ENCODE measurements at regions not wholly inside any gene's neighbourhood (a gene's known extent, or its start where the extent isn't known, plus 50 kb on each side); places are given as distances from the start of the nearest gene placed in this dataset.

DNA sequence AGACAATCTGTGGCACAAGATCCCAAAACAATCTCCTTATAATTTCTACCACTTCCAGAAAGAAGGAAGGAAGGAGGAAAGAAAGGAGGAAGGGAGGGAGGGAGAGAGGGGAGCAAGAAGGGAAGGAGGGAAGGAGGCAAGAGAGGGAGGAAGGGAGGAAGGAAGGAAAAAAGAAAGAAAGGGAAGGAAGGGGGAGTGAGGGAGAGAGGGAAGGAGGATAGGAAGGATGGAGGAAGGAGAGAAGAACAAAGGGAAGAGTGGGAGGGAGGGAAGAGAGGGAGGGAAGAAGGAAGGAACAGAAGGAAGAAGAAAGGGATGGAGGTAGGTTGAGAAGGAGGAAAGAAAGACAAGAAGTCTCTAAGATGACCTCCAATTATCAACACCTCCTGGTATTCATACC is 185.5 kb upstream of the NFE2L3 start:
- no peak for DNase-seq

DNA sequence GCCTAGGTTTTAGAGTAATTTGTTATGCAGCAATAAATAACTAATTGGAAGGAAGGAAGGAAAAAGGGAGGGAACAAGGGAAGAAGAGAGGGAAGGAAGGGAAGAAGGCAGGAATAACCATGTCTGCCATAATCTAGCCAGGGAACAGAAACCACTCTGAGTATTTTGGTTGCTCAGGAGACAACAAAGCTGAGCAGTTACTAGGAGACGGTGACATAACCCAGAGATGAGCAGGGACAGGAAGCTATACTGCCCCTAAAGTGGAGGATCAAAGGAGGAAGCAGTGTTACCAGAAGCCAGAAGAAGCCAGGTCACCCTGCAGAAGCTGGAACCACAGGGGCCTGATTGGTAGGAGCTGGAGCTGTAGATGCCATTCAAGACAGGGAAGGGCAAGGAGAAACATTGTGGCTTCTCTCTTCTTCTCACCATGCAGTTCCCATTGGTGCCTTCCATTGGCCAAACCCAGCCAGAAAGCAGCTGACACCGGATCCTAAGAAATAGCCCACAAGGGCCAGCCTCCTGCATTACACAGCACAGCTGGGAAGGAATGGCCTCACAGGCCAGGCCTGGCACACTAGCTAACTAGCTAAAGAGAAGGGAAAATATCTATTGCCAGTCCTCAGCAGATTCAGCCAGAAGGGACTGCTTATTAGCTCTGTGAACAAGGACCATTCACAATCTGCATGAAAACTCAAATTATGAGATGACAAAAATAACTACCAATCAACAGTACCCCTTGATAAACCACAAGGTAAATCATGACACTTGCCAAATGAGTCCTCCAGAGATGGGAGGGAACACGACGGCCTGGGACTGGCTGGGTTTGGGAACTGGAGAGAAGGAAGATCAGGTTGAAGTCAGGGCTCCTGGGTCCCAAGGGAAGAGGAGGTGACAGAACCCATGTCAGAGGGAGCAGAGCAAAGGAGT is 184.5 kb upstream of the NFE2L3 start:
- DNase-seq, result no peak

DNA sequence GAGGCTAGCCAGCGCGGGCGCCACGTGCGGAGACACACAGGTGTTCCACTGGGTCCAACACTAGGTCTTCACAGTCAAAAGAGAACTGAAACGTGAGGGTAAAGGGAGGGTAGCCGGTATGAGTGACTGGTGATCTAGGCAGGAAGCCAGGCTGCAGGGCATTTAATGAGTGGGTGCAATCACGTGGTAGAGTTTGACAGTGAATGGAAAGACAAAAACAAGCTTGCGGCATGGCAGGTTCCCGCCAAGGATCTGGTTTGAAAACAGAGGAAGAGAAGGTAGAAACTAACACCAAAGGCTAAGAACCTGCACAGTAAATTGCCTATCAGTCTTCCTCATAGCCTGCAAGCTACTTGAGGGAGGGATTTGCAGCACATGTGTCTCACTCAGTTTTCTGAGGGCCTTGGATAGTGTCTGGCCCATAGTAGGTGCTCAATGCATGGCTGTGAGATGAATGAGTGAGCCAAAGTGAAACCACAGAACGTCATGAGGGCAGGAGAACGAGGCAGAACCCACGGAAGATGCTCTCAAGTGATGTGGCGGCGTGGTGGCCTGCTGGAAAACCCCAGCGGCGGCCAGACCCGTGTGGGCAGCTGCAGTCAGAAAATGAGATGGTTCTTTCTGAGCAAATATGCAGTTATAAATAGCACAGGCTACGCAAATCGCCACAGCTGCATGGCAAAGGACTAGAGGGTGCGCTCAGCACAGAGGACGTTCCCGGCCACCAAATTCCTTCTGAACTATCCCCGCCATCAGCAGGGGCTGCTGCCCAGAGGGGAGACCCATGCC is 183.6 kb upstream of the NFE2L3 start:
- no peak for DNase-seq

DNA sequence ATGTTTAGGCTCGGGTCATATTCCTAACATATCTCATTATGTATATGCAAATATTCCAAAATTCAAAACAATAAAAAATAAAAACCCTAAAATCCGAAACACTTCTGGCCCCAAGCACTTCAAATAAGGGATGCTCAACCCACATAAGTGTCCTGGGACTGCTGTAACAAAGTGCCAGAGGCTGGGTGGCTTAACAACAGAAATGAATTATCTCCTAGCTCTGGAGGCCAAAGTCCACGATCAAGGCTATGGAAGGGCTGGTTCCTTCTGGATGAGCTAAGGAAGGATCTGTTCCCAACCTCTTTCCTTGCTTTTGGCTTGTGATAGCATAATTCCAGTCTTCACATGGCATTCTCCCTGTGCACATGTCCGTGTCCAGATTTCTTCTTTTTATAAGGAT is 181.6 kb upstream of the NFE2L3 start:
- no peak for DNase-seq

DNA sequence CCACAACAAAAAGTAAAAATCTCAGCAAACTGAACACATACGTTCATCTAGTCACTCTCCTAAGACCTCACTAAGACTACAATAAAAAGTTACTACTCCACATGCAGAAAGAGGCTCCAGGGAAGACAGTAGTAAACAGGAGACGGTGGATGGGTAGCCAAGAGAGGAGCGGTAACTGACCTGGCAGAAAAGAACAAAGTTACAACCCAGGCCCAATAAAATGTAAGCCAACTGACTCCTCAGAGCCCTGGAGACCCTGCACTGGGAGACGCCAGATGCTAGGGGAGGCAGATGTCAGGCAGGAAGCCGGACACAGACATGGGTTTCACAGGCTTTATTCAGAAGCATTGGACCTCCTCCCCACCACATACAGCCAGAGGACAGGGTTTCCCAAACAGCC is 181.1 kb upstream of the NFE2L3 start:
- no peak for DNase-seq

DNA sequence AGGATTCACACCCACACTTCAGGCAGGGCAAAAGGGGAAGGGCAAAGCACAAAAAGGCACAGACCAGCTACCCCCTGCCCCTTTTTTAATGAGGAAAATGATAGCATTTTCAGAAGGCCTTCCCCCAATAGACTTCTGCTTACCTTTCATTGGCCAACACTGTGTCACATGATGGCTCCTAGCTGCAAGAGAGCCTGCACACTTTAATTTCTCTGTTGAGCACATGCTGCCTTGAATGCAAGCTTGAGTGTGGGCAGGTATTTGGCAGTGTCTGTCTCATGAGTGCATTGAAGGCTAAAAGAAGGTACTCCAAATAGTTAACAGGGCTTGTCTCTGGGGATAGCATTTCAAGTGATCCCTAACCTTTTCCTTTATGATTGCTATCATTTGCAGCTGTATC is 175.4 kb upstream of the NFE2L3 start:
- no peak for DNase-seq

DNA sequence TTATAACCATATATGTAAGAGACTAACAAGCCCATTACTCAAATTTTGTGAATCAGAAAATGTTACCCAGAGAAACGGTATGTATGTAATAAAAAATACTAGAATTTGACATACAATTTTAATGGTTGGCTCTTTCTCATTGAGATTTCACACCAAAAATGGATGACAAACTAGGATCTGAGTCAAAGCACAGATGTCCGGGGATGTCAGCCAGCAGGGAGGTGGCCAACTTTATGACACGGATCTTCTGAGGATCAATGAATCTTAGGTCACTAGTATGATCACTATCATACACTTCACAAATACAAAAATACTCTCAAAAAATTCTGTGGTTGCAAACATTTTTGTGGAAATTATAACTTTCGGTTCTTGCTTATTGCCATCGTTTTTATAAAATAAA is 173.5 kb upstream of the NFE2L3 start:
- no peak for DNase-seq

DNA sequence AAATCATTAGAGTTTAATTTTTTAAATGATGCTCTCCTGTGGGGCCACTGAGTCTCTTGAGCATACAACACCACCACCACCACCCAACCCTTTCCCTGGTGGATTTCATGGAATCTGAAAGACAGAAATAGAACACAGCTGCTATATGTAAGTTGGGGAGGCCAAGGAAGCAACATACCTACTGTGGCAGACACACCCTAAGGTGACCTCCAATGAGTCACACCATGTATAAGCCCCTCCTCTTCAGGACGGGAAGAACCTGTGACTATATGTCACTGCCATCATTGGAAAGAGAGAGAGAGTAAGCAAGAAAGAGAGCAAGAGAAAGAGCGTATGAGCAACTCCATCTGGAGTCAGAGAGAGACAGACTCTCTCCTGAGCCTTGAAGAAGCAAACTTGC is 172.4 kb upstream of the NFE2L3 start:
- no peak for DNase-seq

DNA sequence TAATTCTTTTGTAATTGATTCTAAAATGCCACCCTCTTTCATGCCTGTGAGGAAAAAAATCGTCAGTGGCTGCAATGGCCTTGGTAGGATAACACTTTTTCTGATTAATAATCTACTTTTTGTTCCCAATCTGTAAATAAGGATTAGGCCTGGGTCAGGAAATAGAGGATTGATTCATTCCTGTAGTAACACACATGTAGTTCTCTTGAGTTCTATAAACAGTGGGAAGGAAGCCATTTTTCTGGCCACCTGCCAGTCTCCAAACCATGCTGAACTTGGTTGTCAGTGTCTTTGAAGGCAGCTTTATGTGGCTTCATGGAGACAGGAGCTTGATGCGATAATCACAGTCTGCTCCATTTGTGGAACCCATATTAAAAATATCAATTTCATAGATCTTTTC is 169.3 kb upstream of the NFE2L3 start:
- DNase-seq, result no peak

DNA sequence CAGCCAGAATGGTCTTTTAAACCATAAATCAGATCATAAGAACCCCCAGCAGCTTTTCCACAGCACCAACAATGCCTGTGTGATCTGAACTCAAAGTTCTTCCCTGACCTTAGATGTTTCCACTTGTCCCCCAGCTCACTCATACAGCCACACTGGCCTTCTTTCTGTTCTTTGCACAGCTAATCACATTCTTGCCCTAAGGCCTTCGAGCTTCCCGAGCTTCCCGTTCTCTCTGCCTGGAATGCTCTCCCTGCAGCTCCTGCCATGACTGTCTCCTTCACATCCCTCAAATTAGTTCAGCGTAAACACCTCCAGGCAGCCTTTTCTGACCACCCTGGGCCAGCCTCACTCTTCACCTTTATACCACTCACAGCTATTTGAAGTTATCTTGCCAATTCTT is 166.8 kb upstream of the NFE2L3 start:
- DNase-seq, result no peak

DNA sequence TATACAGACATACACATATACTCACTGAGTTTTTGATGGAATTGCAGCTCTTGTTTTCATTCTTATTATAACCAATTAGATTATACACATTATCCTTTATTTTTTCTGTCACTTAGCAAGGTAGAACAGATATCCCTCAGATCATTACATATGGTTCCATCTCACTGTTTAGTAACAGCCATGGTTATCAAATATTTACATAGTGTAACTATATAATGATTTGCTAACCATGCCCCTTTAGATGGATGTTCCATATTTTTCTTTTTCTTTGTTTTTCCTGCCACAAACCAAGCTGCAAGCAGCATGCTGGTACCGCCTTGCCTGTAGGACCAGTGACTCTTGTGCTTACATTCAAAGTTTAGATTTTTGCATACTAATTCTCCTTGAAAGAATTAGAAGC is 163.4 kb upstream of the NFE2L3 start:
- no peak for DNase-seq

DNA sequence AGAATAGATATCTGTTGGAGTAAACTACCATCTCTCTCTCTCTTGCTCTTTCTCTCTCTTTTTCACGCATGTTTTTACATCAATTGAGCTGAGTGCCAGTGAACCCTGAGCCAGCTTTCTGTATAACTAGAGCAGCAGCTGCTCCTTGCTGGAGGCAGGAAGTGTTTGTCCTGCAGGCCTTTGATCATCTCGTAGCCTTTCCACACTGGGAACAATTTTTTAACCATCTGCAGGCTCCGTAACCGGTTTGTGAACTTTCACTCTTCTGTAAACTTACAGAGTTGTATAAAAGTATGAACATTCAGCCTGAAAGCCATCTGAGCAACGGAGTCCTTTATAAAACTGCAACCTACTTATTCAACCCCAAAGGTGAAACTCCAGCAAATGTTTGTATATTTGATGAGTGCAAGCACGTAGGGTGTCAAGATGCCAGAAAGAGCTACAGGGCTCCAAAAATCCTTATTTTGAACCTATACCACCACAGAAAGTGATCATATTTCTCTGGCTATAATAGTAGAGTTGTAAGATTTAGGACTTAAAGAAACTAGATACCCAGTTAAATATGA is 162.8 kb upstream of the NFE2L3 start:
- DNase-seq, result no peak

DNA sequence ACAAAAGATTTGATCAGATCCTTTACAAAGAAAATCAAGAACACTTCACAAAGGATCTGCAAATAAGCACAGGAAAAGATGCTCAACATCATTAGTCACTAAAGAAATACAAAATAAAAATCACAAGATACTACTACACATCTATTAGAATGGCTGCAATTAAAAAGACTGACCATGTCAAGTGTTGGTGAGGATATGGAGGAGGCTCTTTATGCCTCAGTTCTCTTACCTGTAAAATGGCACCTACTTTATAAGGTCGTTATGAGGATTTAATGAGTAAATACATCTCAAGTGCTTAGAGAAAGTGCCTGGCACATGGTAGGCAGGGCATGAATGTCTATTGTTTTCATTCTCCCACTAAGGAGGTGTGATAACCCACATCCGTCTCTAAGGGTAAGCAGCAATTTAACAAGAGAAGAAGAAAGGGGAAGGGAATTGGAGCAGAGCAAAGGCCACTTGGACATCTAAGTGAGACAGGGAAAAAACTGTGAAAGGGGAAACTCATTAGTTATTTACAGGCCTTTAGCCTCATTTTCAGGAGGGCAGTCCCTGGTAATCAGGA is 157.5 kb upstream of the NFE2L3 start:
- DNase-seq, result no peak

DNA sequence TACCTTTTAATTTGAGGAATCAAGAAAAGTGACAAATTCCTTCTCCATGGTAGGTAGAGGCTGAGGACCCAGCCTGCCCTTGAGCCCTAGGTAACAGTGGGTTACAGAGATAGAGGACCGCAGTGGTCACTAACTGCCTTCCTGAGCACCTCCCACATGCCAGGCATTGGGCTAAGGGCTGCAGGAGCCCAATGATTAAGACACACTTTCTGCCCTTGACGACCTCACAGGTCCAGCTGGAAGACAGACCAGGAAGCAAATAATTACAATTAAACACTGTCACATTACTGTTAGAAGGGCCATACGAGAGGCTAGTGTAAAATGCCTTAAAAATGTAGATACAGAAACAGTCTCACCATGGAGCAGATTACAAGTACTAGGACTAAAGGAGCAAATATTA is 156.8 kb upstream of the NFE2L3 start:
- DNase-seq, result no peak

DNA sequence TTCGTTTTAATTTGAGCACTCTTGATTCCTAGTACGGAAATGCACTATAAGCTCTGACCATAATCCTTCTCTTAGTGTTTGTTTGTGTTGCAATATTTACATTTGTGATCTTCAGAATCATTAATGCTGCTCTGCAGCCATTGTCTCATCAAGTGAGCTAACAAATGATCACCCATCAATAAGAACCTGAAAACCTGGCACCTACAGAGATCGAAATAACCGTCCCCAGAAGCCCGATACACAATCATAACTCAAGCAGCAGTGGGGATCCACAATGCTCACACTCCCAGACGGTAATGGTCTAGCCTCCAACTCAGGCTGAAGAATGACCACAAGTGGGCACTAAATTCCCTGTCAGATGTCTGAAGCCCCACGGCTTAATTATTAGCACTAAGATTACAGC is 156.0 kb upstream of the NFE2L3 start:
- no peak for DNase-seq

DNA sequence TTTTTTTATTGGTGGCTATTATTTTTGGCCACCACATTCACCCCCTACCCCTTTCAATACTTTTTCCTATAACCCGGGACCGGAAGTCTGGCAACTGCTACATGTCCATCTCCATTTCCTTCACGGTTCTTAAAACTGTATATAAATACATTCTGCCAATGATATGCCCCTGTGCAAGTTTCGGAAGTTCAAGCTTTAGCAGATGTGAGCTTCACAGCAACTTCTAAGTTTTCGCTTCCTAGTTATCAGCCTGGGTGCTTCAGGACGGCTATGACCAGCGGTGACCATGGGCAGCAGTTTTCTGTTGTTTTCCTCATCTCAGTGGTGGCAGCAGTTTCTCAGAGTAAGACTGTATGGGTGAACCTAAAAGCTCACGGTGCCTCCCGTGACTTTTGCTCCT is 153.5 kb upstream of the NFE2L3 start:
- DNase-seq, result no peak

DNA sequence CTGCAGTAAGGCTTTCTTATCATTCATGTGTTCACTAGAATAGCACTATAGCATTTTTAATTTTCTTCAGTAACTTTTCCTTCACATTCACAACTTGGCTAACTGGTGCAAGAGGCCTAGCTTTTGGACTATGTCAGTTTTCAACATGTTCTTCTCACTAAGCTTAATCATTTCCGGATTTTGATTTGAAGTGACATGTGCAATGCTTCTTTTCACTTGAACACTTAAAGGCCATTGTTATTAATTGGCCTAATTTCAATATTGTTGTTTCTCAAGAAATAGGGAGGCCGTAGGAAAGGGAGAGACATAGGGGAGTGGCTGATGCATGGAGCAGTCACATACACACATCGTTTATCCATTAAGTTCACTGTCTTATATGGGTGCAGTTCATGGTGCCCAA is 151.2 kb upstream of the NFE2L3 start:
- DNase-seq, result no peak

DNA sequence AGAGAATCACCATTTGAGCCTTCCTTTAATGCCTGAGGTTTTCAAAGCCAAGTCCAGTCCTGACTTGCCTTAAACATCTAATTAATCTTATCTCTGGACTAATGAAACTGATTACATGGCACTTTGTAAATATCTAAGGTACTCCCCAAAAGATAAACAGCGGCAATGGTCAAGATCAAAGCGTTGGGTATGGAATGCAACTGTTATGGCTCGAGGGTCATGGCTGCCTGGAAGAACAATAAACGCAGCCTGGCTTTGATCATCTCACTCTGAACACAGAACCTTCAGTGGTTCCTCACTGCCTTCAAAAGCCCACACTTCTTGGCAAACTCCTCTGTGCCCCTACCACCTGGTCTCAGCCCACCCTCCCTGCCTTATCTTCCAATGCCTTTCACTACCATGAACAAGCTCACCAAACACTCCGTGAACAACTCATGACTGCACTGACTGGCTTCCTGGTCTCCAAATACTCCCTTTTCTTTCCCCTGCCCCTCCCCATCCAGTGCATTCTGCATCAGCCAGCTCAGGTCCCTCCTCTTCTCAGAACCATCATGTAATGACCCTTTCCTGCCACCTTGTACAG is 150.2 kb upstream of the NFE2L3 start:
- no peak for DNase-seq

DNA sequence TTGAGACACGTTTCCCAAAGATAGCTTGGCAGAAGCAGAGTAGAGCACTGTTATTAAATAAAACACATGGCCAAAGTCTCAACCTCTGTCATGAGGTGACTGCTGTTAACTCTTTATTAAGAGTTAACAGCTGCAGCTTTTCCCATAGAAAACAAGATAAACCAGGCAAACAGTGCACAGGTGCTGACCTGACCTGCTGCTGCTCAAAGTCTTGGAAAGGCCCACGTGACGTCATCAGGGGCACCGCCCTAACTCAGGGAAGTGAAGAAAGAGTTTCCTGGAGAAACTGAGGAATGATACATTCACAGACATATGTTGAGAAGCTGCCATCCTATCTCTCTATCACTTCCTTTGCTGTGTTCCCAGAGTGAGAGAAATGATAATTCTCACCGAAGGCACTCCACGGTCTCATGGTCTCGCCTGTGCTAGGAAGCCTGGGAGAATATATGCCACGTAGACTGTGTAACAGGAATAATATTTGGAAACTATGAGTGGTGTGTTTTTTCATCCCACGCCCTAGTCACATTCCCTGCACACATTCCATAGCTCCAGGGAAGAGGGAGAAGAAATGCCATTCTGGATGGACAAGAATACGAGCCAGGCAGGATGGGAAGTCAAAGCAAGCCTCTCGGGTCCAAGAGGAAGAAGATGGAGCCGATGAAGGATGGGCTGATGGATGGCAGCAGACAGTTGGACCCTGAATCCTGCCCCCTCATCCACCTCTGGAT is 146.2 kb upstream of the NFE2L3 start:
- no peak for DNase-seq

DNA sequence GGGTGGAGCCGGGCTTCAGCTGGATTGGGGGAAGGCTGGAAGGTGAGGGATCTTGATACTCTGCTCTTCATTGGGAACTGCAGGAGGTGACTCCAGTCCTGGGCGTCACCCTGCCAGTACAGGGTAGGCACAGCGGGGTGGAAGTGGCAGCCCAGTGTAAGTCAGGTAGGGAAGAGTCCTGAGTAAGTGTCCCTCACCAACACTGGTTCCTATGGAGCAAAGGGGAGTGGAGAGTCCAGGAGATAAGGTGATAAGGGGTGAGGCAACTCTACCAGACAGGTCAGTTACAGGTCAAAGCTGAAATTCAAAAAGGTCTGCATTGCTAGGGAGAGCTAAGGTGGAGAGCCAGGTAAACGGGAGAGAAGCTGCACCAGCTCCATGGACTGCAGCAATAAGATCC is 145.6 kb upstream of the NFE2L3 start:
- DNase-seq, result no peak

DNA sequence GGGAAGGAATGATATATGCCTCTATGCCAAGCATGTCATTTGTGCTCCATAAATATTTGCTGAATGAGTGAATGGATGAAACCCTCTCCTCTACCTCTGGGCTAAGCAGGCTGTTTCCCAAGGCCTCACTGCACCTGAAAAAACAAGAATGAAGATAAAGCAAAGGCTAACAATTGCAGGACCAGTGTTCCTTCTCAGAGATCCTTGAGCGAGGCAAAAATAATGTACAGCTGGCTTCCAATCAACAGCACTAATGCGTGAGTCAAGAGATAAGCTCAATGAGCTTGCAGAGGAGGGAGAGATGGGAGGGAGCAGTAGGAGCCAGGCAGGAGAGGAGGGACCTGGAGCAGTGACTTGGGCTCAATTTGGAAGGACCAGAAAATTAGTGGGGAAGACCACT is 144.5 kb upstream of the NFE2L3 start:
- no peak for DNase-seq

DNA sequence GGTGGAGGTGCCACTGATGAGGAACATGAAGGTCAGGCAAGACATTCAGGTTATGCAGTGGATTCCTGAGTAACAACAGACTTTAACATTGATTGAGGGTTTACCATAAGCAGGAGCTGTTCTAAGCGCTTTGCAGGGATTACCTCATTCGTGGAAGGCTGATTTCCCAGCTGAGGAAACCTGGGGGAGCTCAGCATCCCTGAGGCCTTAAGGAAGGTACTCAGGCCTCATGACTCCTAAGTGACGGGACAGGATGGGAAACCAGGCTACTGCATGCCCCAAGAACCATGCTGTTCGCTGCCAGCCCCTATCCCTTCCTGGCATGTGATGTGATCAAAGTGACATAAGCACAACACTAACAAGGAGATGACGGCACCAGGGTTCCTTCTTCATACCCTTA is 143.6 kb upstream of the NFE2L3 start:
- DNase-seq, result no peak
